ENCODE measurements at regions not wholly inside any gene's neighbourhood (a gene's known extent, or its start where the extent isn't known, plus 50 kb on each side); places are given as distances from the start of the nearest gene placed in this dataset.

DNA sequence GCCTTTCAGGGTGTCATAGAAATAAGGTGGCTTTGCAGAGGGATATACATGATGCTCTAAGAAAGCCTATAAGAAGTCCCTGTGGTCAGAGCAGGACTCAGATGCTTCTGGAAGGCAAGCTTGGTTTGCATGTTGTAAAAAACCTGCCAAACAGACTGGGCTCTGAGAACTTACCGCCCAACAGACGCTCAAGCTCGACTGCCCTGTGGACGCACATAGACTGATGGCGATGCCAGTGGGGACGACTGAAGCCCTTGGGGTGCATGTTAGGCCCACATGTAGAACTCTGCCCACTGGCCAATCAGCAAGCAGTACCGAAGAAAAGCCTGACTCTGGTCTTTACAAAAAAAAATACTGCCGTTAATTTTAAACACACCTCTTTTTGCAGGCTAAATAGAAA, 133.8 kb downstream of the NAV1 start:
- TF ChIP-seq, protein P1, sequence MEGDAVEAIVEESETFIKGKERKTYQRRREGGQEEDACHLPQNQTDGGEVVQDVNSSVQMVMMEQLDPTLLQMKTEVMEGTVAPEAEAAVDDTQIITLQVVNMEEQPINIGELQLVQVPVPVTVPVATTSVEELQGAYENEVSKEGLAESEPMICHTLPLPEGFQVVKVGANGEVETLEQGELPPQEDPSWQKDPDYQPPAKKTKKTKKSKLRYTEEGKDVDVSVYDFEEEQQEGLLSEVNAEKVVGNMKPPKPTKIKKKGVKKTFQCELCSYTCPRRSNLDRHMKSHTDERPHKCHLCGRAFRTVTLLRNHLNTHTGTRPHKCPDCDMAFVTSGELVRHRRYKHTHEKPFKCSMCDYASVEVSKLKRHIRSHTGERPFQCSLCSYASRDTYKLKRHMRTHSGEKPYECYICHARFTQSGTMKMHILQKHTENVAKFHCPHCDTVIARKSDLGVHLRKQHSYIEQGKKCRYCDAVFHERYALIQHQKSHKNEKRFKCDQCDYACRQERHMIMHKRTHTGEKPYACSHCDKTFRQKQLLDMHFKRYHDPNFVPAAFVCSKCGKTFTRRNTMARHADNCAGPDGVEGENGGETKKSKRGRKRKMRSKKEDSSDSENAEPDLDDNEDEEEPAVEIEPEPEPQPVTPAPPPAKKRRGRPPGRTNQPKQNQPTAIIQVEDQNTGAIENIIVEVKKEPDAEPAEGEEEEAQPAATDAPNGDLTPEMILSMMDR (conservative IDR thresholded peaks at IDR 0.05) = no peak
- TF ChIP-seq EZH2 (IDR thresholded peaks at IDR 0.05; ENCODE audit: low read depth) = no peak
